Mesenchymal stem cell (in vitro differentiated cells and primary cell): ENCODE measurements at regions not wholly inside any gene's neighbourhood (a gene's known extent, or its start where the extent isn't known, plus 50 kb on each side); places are given as distances from the start of the nearest gene placed in this dataset.

ENCODE experiments used
- DNase-seq: peaks from one replicate; pipeline ENCODE4 v3.0.0-alpha.2; 2013
- H2AFZ ChIP-seq: one replicate; pipeline ENCODE4 v1.6.1; 2013; ENCODE audit warnings: low read depth, mild to moderate bottlenecking, control low read depth, inconsistent platforms, low read length, moderate library complexity
- H2AK5ac ChIP-seq: 2 replicates; pipeline ENCODE4 v1.6.1; 2013; ENCODE audit warnings: low read length, moderate library complexity, mild to moderate bottlenecking, inconsistent platforms; ENCODE audit not compliant: severe bottlenecking
- H2BK120ac ChIP-seq: one replicate; pipeline ENCODE4 v1.6.1; 2013; ENCODE audit warnings: low read depth, mild to moderate bottlenecking, inconsistent platforms, low read length, moderate library complexity
- H2BK12ac ChIP-seq, 2 experiments: one replicate each; pipeline ENCODE4 v1.6.1; 2013; ENCODE audit warnings: inconsistent platforms in 2 of 2, low read length in 2 of 2, mild to moderate bottlenecking in 2 of 2, moderate library complexity in 2 of 2, control low read depth in 1 of 2
- H2BK15ac ChIP-seq: one replicate; pipeline ENCODE4 v1.6.1; 2013; ENCODE audit warnings: mild to moderate bottlenecking, low read depth, inconsistent platforms; ENCODE audit not compliant: poor library complexity, severe bottlenecking
- H2BK5ac ChIP-seq: 2 replicates; pipeline ENCODE4 v1.6.1; 2013; ENCODE audit warnings: low read depth, mild to moderate bottlenecking, low read length, control low read depth, inconsistent platforms; ENCODE audit not compliant: poor library complexity, severe bottlenecking
- H3K14ac ChIP-seq, 2 experiments: one replicate each; pipeline ENCODE4 v1.6.1; 2013; ENCODE audit warnings: inconsistent platforms in 2 of 2, low read length in 2 of 2, control low read depth in 1 of 2, mild to moderate bottlenecking in 1 of 2, moderate library complexity in 1 of 2
- H3K18ac ChIP-seq, 2 experiments: one replicate each; pipeline ENCODE4 v1.6.1; 2013; ENCODE audit warnings: inconsistent platforms in 2 of 2, low read length in 2 of 2, control low read depth in 1 of 2, low read depth in 1 of 2, mild to moderate bottlenecking in 1 of 2
- H3K23ac ChIP-seq, 2 experiments: one replicate each; pipeline ENCODE4 v1.6.1; 2013; ENCODE audit warnings: inconsistent platforms in 2 of 2, low read length in 2 of 2, mild to moderate bottlenecking in 2 of 2, moderate library complexity in 2 of 2, control low read depth in 1 of 2
- H3K27ac ChIP-seq: 2 replicates; pipeline ENCODE4 v1.5.1; 2013; ENCODE audit warnings: mild to moderate bottlenecking, moderate library complexity, low read length, control low read depth, inconsistent platforms; ENCODE audit not compliant: poor library complexity, severe bottlenecking
- H3K27me3 ChIP-seq, 2 experiments: 2 replicates each; pipeline versions ENCODE4 v1.6.1 to v1.7.0; 2013; ENCODE audit warnings: low read length in 2 of 2, mild to moderate bottlenecking in 2 of 2, moderate library complexity in 2 of 2, control low read depth in 1 of 2, inconsistent platforms in 1 of 2; ENCODE audit not compliant: control insufficient read depth in 1 of 2, insufficient read depth in 1 of 2
- H3K36me3 ChIP-seq, 2 experiments: 2 replicates each; pipeline versions ENCODE4 v1.6.1 to v1.7.0; 2013; ENCODE audit warnings: low read length in 2 of 2, control low read depth in 1 of 2, inconsistent platforms in 1 of 2, low read depth in 1 of 2, mild to moderate bottlenecking in 1 of 2; ENCODE audit not compliant: insufficient read depth in 2 of 2, control insufficient read depth in 1 of 2
- H3K4ac ChIP-seq, 2 experiments: one replicate each; pipeline ENCODE4 v1.6.1; 2013; ENCODE audit warnings: inconsistent platforms in 2 of 2, low read length in 2 of 2, mild to moderate bottlenecking in 2 of 2, moderate library complexity in 2 of 2, control low read depth in 1 of 2, low read depth in 1 of 2
- H3K4me1 ChIP-seq: 2 replicates; pipeline ENCODE4 v1.6.1; 2013; ENCODE audit warnings: low read depth, low read length, control low read depth; ENCODE audit not compliant: control insufficient read depth, insufficient read depth
- H3K4me2 ChIP-seq: 2 replicates; pipeline ENCODE4 v1.6.1; 2013; ENCODE audit warnings: low read length, mild to moderate bottlenecking, inconsistent platforms; ENCODE audit not compliant: poor library complexity, severe bottlenecking
- H3K4me3 ChIP-seq, 2 experiments: 2 replicates each; pipeline versions ENCODE4 v1.5.1 to v1.7.0; 2013; ENCODE audit warnings: low read length in 2 of 2, mild to moderate bottlenecking in 2 of 2, control low read depth in 1 of 2, low read depth in 1 of 2; ENCODE audit not compliant: insufficient read depth in 1 of 2
- H3K79me1 ChIP-seq: replicated peaks from 2 replicates; pipeline ENCODE4 v1.6.1; 2013; ENCODE audit warnings: mild to moderate bottlenecking, control low read depth, low read length, inconsistent platforms; ENCODE audit not compliant: poor library complexity, severe bottlenecking
- H3K9ac ChIP-seq: 2 replicates; pipeline ENCODE4 v1.7.0; 2013; ENCODE audit warnings: mild to moderate bottlenecking, low read length, moderate library complexity
- H3K9me3 ChIP-seq: 2 replicates; pipeline ENCODE4 v1.7.0; 2013; ENCODE audit warnings: mild to moderate bottlenecking, low read length; ENCODE audit not compliant: control insufficient read depth
- H4K8ac ChIP-seq: one replicate; pipeline ENCODE4 v1.6.1; 2013; ENCODE audit warnings: inconsistent platforms, mild to moderate bottlenecking, low read length, moderate library complexity
- H4K91ac ChIP-seq: one replicate; pipeline ENCODE4 v1.6.1; 2013; ENCODE audit warnings: mild to moderate bottlenecking, low read length, inconsistent platforms
- WGBS: methylation state at CpG from one replicate; pipeline ENCODE4 v1.1.7; 2013; ENCODE audit warnings: mixed read lengths; 5-methylcytosine and 5-hydroxymethylcytosine counted together

DNA sequence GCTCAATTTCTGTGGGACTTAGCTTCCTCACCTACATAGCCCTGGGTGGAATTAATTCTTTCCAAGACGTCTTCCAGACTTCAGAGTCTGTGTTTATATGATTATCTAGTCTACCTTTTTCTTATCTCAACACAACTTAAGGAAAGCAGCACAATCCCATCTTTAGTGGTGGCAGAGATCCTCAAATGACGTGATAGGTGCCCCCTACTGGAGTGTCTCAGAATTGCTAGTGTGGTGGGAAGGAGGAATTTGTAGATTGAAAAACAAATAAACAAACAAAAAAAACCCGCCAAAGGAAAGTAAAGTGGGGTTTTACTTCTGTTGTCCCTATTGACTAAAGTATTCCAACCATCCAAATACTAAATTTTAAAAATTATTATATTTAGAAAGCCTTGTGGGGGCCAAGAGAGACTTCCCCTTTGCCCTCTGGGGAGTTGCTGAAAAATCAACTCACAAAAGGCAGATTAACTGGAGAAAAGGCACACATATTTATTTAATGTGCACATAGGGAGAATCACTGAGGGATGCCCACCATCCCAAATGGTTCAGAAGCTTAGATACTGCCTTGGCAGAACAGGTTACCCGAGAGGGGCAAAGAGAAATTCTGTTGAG is 283.3 kb downstream of the TMEM167A start:
- Histone ChIP-seq H3K79me1 (no peaks in the 10 kb centered on the region), H3K4me1 (no peaks in the 10 kb centered on the region), H3K23ac (no peak overlapping the region), H3K4me2 (no peak overlapping the region), H2AFZ (no peak overlapping the region), H4K8ac (no peak overlapping the region), H2BK120ac (no peak overlapping the region), H2BK12ac (no peak overlapping the region), H3K14ac (no peak overlapping the region), H3K27ac (no peak overlapping the region), H3K36me3 (no peaks in the 10 kb centered on the region), H2AK5ac (no peak overlapping the region), H4K91ac (no peak overlapping the region), H2BK15ac (no peak overlapping the region), H3K4me3 (no peak overlapping the region), H3K9me3 (peaks cover 3% of the 10 kb centered on the region), H3K9ac (no peak overlapping the region), H2BK5ac (no peak overlapping the region), H3K4ac (no peak overlapping the region), H3K27me3 (no peaks in the 10 kb centered on the region), H3K18ac (no peak overlapping the region)
- DNase-seq = peak; percentile 25
- 93% methylated on average over 1 of the region's 4 CpGs for whole genome bisulfite sequencing

DNA sequence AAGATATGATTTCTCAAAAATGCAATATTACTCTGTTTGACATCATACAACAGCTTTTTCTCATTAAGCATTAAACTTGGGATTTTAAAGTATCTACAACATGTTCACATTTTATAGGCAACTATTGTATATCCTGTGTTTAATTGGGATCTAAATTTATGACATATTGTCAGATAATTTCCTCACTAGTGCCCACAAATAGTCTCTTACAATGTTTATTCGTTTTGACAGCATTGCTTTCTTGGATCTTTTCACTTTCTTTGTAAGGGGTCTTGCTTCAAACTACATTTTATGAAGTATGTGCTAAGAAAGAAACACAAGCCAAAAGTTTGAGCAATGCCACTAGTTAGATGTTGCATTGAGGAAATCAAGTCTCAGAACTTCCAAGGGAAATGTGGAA is 285.1 kb downstream of the TMEM167A start:
- Histone ChIP-seq H3K14ac (no peak overlapping the region), H3K4me1 (no peaks in the 10 kb centered on the region), H3K18ac (no peak overlapping the region), H4K91ac (no peak overlapping the region), H3K4ac (no peak overlapping the region), H2BK120ac (no peak overlapping the region), H3K9me3 (peaks cover 3% of the 10 kb centered on the region), H3K79me1 (no peaks in the 10 kb centered on the region), H3K4me3 (no peak overlapping the region), H2BK5ac (no peak overlapping the region), H3K23ac (no peak overlapping the region), H3K27ac (no peak overlapping the region), H2AFZ (no peak overlapping the region), H2AK5ac (no peak overlapping the region), H4K8ac (no peak overlapping the region), H3K9ac (no peak overlapping the region), H2BK12ac (no peak overlapping the region), H3K27me3 (no peaks in the 10 kb centered on the region), H2BK15ac (no peak overlapping the region), H3K4me2 (no peak overlapping the region), H3K36me3 (no peaks in the 10 kb centered on the region)
- no peak for DNase-seq
- WGBS = no CpG with 5 or more reads among the region's 1 CpG

DNA sequence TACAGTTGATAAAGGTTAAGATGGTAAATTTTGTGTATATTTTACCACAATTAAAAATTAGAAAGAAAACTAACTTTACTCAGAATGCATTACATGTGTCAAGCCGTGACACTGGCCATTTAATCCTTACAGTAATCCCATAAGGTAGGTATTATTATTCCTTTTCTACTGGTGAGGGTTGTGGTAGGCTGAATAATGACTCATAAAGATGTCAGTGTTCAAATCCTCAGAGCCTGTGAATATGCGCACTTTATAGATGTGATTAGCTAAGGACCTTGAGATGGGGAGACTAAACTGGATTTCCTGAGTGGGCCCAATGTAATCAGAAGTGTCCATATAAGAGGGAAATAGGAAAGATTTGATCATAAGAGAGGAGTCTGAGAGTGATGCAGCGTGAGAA is 288.1 kb downstream of the TMEM167A start:
- no peak overlapping the region for H3K23ac ChIP-seq
- H2BK12ac ChIP-seq = no peak overlapping the region
- no peak overlapping the region for H3K9ac ChIP-seq
- H2BK120ac ChIP-seq = no peak overlapping the region
- H2AFZ ChIP-seq = no peak overlapping the region
- 92% methylated on average over 2 of the region's 3 CpGs for WGBS
- no peak overlapping the region for H2AK5ac ChIP-seq
- no peak overlapping the region for H3K4ac ChIP-seq
- H3K4me2 ChIP-seq = no peak overlapping the region
- H3K36me3 ChIP-seq = no peaks in the 10 kb centered on the region
- no peaks in the 10 kb centered on the region for H3K27me3 ChIP-seq
- no peak overlapping the region for H3K18ac ChIP-seq
- no peaks in the 10 kb centered on the region for H3K4me1 ChIP-seq
- no peak overlapping the region for H2BK15ac ChIP-seq
- H4K8ac ChIP-seq = no peak overlapping the region
- peaks cover 3% of the 10 kb centered on the region for H3K9me3 ChIP-seq
- no peak for DNase-seq
- H3K27ac ChIP-seq = no peak overlapping the region
- no peak overlapping the region for H2BK5ac ChIP-seq
- no peak overlapping the region for H4K91ac ChIP-seq
- H3K79me1 ChIP-seq = no peaks in the 10 kb centered on the region
- H3K4me3 ChIP-seq = no peak overlapping the region
- no peak overlapping the region for H3K14ac ChIP-seq

DNA sequence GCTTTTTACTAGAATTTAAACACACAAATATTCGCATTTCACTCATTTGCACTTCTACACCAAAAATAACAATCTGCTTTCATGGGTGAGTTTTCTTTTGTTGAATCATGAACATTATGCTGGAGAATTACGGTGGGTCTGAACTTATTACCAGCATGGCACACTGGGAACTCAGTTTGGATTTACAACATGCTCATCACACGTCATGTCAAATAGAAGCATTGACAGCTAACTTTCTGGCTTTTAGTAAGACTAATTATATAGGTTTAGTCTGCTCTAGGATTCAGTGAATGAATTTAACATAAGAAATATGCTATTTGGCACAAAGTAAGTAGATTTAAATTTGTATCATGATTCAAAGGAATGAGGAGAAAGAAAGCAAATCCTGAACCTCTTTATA is 290.4 kb downstream of the TMEM167A start:
- no peak overlapping the region for H3K4ac ChIP-seq
- H2BK5ac ChIP-seq = no peak overlapping the region
- no peak overlapping the region for H4K8ac ChIP-seq
- H2BK12ac ChIP-seq = no peak overlapping the region
- no peak overlapping the region for H3K18ac ChIP-seq
- no peak for DNase-seq
- no peak overlapping the region for H3K27ac ChIP-seq
- H3K9me3 ChIP-seq = peaks cover 3% of the 10 kb centered on the region
- no peak overlapping the region for H3K23ac ChIP-seq
- 100% methylated on average over 2 of the region's 3 CpGs for WGBS
- H3K27me3 ChIP-seq = no peaks in the 10 kb centered on the region
- no peaks in the 10 kb centered on the region for H3K36me3 ChIP-seq
- no peak overlapping the region for H2BK120ac ChIP-seq
- H4K91ac ChIP-seq = no peak overlapping the region
- no peaks in the 10 kb centered on the region for H3K79me1 ChIP-seq
- no peak overlapping the region for H3K4me3 ChIP-seq
- H2AK5ac ChIP-seq = no peak overlapping the region
- H2AFZ ChIP-seq = no peak overlapping the region
- no peak overlapping the region for H3K9ac ChIP-seq
- no peak overlapping the region for H3K14ac ChIP-seq
- no peaks in the 10 kb centered on the region for H3K4me1 ChIP-seq
- H3K4me2 ChIP-seq = no peak overlapping the region
- no peak overlapping the region for H2BK15ac ChIP-seq
